ENCODE measurements at regions not wholly inside any gene's neighbourhood (a gene's known extent, or its start where the extent isn't known, plus 50 kb on each side); places are given as distances from the start of the nearest gene placed in this dataset.
"Not testable (repeated sequence)": the region's sequence is repeated elsewhere in the genome, so short reads cannot be mapped to it uniquely, and the experiment has no call there.

- TF ChIP-seq JUND (IDR thresholded peaks at IDR 0.05; ENCODE audit: low read depth), result no peak
- in situ Hi-C loops (cut with HindIII; ENCODE audit: low pct_unique_long_range_greater_than_20kb, low sequenced_read_pairs), result no loop called here
Measured at GRCh38 chr3:193051314-193051713, 133.7 kb upstream of the MB21D2 start.

GRCh38 chr3:193052354-193053045 is 134.8 kb upstream of the MB21D2 start:
- in situ Hi-C loops (cut with HindIII; ENCODE audit: low pct_unique_long_range_greater_than_20kb, low sequenced_read_pairs), result no loop called here
- DNase-seq (ENCODE audit: low read depth in 1 of 2, low spot score in 1 of 2), result no peak
- TF ChIP-seq JUND (IDR thresholded peaks at IDR 0.05; ENCODE audit: low read depth), result no peak

More at GRCh38 chr3:193051314-193051713, 133.7 kb upstream of the MB21D2 start:
- DNase-seq (ENCODE audit: low read depth in 1 of 2, low spot score in 1 of 2), result no peak

GRCh38 chr3:193053046-193053435 is 135.4 kb upstream of the MB21D2 start:
- no peak for TF ChIP-seq JUND (IDR thresholded peaks at IDR 0.05; ENCODE audit: low read depth)
- in situ Hi-C loops (cut with HindIII; ENCODE audit: low pct_unique_long_range_greater_than_20kb, low sequenced_read_pairs), result no loop called here
- no peak for DNase-seq (ENCODE audit: low read depth in 1 of 2, low spot score in 1 of 2)

- no peak for TF ChIP-seq JUND (IDR thresholded peaks at IDR 0.05; ENCODE audit: low read depth)
- in situ Hi-C loops (cut with HindIII; ENCODE audit: low pct_unique_long_range_greater_than_20kb, low sequenced_read_pairs), result no loop called here
- no peak for DNase-seq (ENCODE audit: low read depth in 1 of 2, low spot score in 1 of 2)
Measured at GRCh38 chr3:193055352-193055751, 137.7 kb upstream of the MB21D2 start.

- in situ Hi-C loops (cut with HindIII; ENCODE audit: low pct_unique_long_range_greater_than_20kb, low sequenced_read_pairs), result no loop called here
- TF ChIP-seq JUND (IDR thresholded peaks at IDR 0.05; ENCODE audit: low read depth), result no peak
- no peak for DNase-seq (ENCODE audit: low read depth in 1 of 2, low spot score in 1 of 2)
Measured at GRCh38 chr3:193057616-193058015, 140.0 kb upstream of the MB21D2 start.

- DNase-seq (ENCODE audit: low read depth in 1 of 2, low spot score in 1 of 2), result no peak
- in situ Hi-C loops (cut with HindIII; ENCODE audit: low pct_unique_long_range_greater_than_20kb, low sequenced_read_pairs), result no loop called here
- no peak for TF ChIP-seq JUND (IDR thresholded peaks at IDR 0.05; ENCODE audit: low read depth)
Measured at GRCh38 chr3:193060748-193061546, 143.3 kb upstream of the MB21D2 start.

- no peak for DNase-seq (ENCODE audit: low read depth in 1 of 2, low spot score in 1 of 2)
- no peak for TF ChIP-seq JUND (IDR thresholded peaks at IDR 0.05; ENCODE audit: low read depth)
- in situ Hi-C loops (cut with HindIII; ENCODE audit: low pct_unique_long_range_greater_than_20kb, low sequenced_read_pairs), result no loop called here
Measured at GRCh38 chr3:193068365-193068764, 150.7 kb upstream of the MB21D2 start.

GRCh38 chr3:193069732-193070131 is 152.1 kb upstream of the MB21D2 start:
- DNase-seq (ENCODE audit: low read depth in 1 of 2, low spot score in 1 of 2); in situ Hi-C loops (cut with HindIII; ENCODE audit: low pct_unique_long_range_greater_than_20kb, low sequenced_read_pairs): not testable (repeated sequence)

- TF ChIP-seq JUND (IDR thresholded peaks at IDR 0.05; ENCODE audit: low read depth), result no peak
- DNase-seq (ENCODE audit: low read depth in 1 of 2, low spot score in 1 of 2), result no peak
- in situ Hi-C loops (cut with HindIII; ENCODE audit: low pct_unique_long_range_greater_than_20kb, low sequenced_read_pairs), result no loop called here
Measured at GRCh38 chr3:193078996-193079753, 161.5 kb upstream of the MB21D2 start.

- in situ Hi-C loops (cut with HindIII; ENCODE audit: low pct_unique_long_range_greater_than_20kb, low sequenced_read_pairs), result no loop called here
- TF ChIP-seq JUND (IDR thresholded peaks at IDR 0.05; ENCODE audit: low read depth), result no peak
- DNase-seq (ENCODE audit: low read depth in 1 of 2, low spot score in 1 of 2), result no peak
Measured at GRCh38 chr3:193080821-193081365, 160.1 kb upstream of the PLAAT1 start.

- TF ChIP-seq JUND (IDR thresholded peaks at IDR 0.05; ENCODE audit: low read depth), result no peak
- in situ Hi-C loops (cut with HindIII; ENCODE audit: low pct_unique_long_range_greater_than_20kb, low sequenced_read_pairs), result no loop called here
- DNase-seq (ENCODE audit: low read depth in 1 of 2, low spot score in 1 of 2), result no peak
Measured at GRCh38 chr3:193085655-193086054, 155.4 kb upstream of the PLAAT1 start.

GRCh38 chr3:193086681-193087080 is 154.3 kb upstream of the PLAAT1 start:
- no peak for TF ChIP-seq JUND (IDR thresholded peaks at IDR 0.05; ENCODE audit: low read depth)
- no peak for DNase-seq (ENCODE audit: low read depth in 1 of 2, low spot score in 1 of 2)
- in situ Hi-C loops (cut with HindIII; ENCODE audit: low pct_unique_long_range_greater_than_20kb, low sequenced_read_pairs), result no loop called here

Data from T47D (cell line).